ENCODE measurements at regions not wholly inside any gene's neighbourhood (a gene's known extent, or its start where the extent isn't known, plus 50 kb on each side); places are given as distances from the start of the nearest gene placed in this dataset.

- no peak for TF ChIP-seq POLR2A (IDR thresholded peaks at IDR 0.05)
- no peak for TF ChIP-seq CTCF (IDR thresholded peaks at IDR 0.05)
- no peak for TF ChIP-seq POLR2AphosphoS5 (IDR thresholded peaks at IDR 0.05)
Observed at GRCh38 chr19:33910922-33911321, 114.3 kb downstream of the KCTD15 start.

All from suprapubic skin (tissue), 4 donors.